ENCODE measurements at regions not wholly inside any gene's neighbourhood (a gene's known extent, or its start where the extent isn't known, plus 50 kb on each side); places are given as distances from the start of the nearest gene placed in this dataset.

GRCh38 chr3:72548461-72548860 is 299.8 kb downstream of the SHQ1 start:
- no peak overlapping the region for H2AFZ ChIP-seq (ENCODE audit: low read length)
- no peaks in the 10 kb centered on the region for H3K79me1 ChIP-seq (ENCODE audit: low read depth, low read length)
- FAIRE-seq (no peak), DNase-seq (ENCODE audit: low read depth in 1 of 2, low spot score in 2 of 2) (no peak)
- no peak overlapping the region for H3K27ac ChIP-seq (ENCODE audit: low read depth, low read length)
- H3K4me2 ChIP-seq (ENCODE audit: insufficient read depth in 1 of 2, low read depth in 2 of 2, low read length in 2 of 2): no peak overlapping the region
- H3K79me2 ChIP-seq (ENCODE audit: control insufficient read depth in 1 of 2, insufficient read depth in 2 of 2, low read length in 2 of 2): no peaks in the 10 kb centered on the region
- no peak overlapping the region for H2BK15ac ChIP-seq (ENCODE audit: low read length)
- no peaks in the 10 kb centered on the region for H3K36me3 ChIP-seq (ENCODE audit: control insufficient read depth in 2 of 4, insufficient read depth in 4 of 4, low read length in 3 of 4)
- no peak overlapping the region for H2BK12ac ChIP-seq (ENCODE audit: low read depth, low read length)
- H2BK20ac ChIP-seq (ENCODE audit: low read length): no peak overlapping the region
- CTCF ChIA-PET (ENCODE audit: partially characterized antibody): no interaction called here
- H3K23ac ChIP-seq (ENCODE audit: insufficient read length): no peak overlapping the region
- no peaks in the 10 kb centered on the region for H4K20me1 ChIP-seq (replicated peaks in 1 of 2; ENCODE audit: control insufficient read depth in 1 of 2, insufficient read depth in 2 of 2, low read length in 2 of 2)
- H3K14ac ChIP-seq (ENCODE audit: insufficient read length): no peak overlapping the region
- H3K4me3 ChIP-seq (ENCODE audit: extremely low read depth in 1 of 4, insufficient read depth in 2 of 4, low read depth in 3 of 4, low read length in 4 of 4): no peak overlapping the region
- H4K8ac ChIP-seq (ENCODE audit: extremely low read depth, insufficient read depth, low read length): no peak overlapping the region
- H3K9me3 ChIP-seq (ENCODE audit: insufficient read depth in 2 of 2, low read depth in 1 of 2, low read length in 1 of 2): no peaks in the 10 kb centered on the region
- no peak overlapping the region for H3K9ac ChIP-seq (replicated peaks in 1 of 4; ENCODE audit: extremely low read depth in 1 of 4, low read depth in 3 of 4, low read length in 3 of 4)
- H4K5ac ChIP-seq (ENCODE audit: insufficient read length, low read depth, low read length): no peak overlapping the region
- H3K18ac ChIP-seq (ENCODE audit: extremely low read depth, low read length): no peak overlapping the region
- POLR2A ChIA-PET (ENCODE audit: partially characterized antibody): no interaction called here
- no peak overlapping the region for H3K56ac ChIP-seq (replicated peaks; ENCODE audit: insufficient read length, low read depth, low read length)
- H3K4ac ChIP-seq (replicated peaks; ENCODE audit: insufficient read length, low read depth, low read length): no peak overlapping the region
- no peak overlapping the region for H2BK120ac ChIP-seq (replicated peaks; ENCODE audit: low read depth, low read length)
- WGBS, 2 experiments (ENCODE audit: extremely low coverage in 1 of 2, insufficient coverage in 1 of 2, insufficient read length in 1 of 2, insufficient replicate concordance in 2 of 2, low coverage in 1 of 2, low lambda C conversion rate in 2 of 2, missing lambda C conversion rate in 1 of 2): 7% methylated on average over 1 of the region's 1 CpG; no CpG with 5 or more reads in 1 of the 2 experiments
- H3K27me3 ChIP-seq (replicated peaks in 1 of 4; ENCODE audit: control insufficient read depth in 3 of 4, extremely low read depth in 1 of 4, insufficient read depth in 3 of 4, low read length in 3 of 4): no peaks in the 10 kb centered on the region
- no peak overlapping the region for H2AK5ac ChIP-seq (ENCODE audit: low read depth, low read length)
- H4K91ac ChIP-seq (replicated peaks; ENCODE audit: insufficient read length, low read length): no peak overlapping the region
- H2BK5ac ChIP-seq (ENCODE audit: low read depth, low read length): no peak overlapping the region
- no peaks in the 10 kb centered on the region; the same call in 1 of the 2 replicates for H3K23me2 ChIP-seq (ENCODE audit: low read depth, low read length)
- H3K4me1 ChIP-seq (replicated peaks in 1 of 4; ENCODE audit: control insufficient read depth in 3 of 4, insufficient read depth in 4 of 4, low read length in 3 of 4): peaks cover 0 to 5% (median 0%) of the 10 kb centered on the region in 4 experiments; a peak in 1 of 7 replicates
- TF ChIP-seq HDAC6 (IDR thresholded peaks at IDR 0.05; ENCODE audit: low read depth, low read length) (no peak), RNF2 (IDR thresholded peaks at IDR 0.05; ENCODE audit: borderline replicate concordance, low read depth, low read length, missing control alignments, poor library complexity, severe bottlenecking) (no peak), CTBP2 (IDR thresholded peaks at IDR 0.05; ENCODE audit: borderline replicate concordance, insufficient read depth, insufficient read length, low read length) (no peak)

Measured in H1 (cell line).